A549 (cell line): ENCODE measurements at regions not wholly inside any gene's neighbourhood (a gene's known extent, or its start where the extent isn't known, plus 50 kb on each side); places are given as distances from the start of the nearest gene placed in this dataset.

Experiments
- ATAC-seq, 2 experiments: fragments of 200-7000 bp in 1 of 2; fragments of >200 bp in 1 of 2; cut with Nextera tagmentation in 1 of 2; cut with Tn5 transposase in 1 of 2; 3 replicates each; pipeline versions ENCODE4 v1.8.0 to v1.9.1; 2018 to 2020; ENCODE audit warnings: mild to moderate bottlenecking in 1 of 2, moderate library complexity in 1 of 2
- CTCF ChIA-PET: fragments of 300-600 bp; sonication (Branson Sonifier 250); formaldehyde crosslinking; extraction: SDS; loops from one replicate; lab custom pipeline; 2021; ENCODE audit warnings: antibody characterized with exemption, inconsistent platforms; lab: Yijun Ruan, JAX
- POLR2A ChIA-PET: fragments of 350-600 bp; formaldehyde crosslinking; extraction: SDS; loops from one replicate; lab custom pipeline; 2021; ENCODE audit warnings: antibody characterized with exemption, inconsistent platforms; lab: Yijun Ruan, JAX
- DNase-seq, 2 experiments: peaks; one replicate each; pipeline versions ENCODE4 v3.0.0 to v3.0.0-alpha.2; 2011 to 2016; ENCODE audit warnings: low read depth in 1 of 2, low spot score in 1 of 2
- FAIRE-seq: peaks from 2 replicates; lab custom pipeline; 2011; peaks lifted over from hg19 to GRCh38; lab: Jason Lieb, UNC
- H3K27ac ChIP-seq, 2 experiments: fragments of >200 bp; sonication (Bioruptor Twin); formaldehyde crosslinking; 3 replicates each; pipeline ENCODE4 v1.5.1; 2016 to 2017
- H3K4me1 ChIP-seq: fragments of >200 bp; sonication (Bioruptor Twin); formaldehyde crosslinking; 3 replicates; pipeline ENCODE4 v1.6.1; 2016
- H3K4me2 ChIP-seq: fragments of >200 bp; sonication (Bioruptor Twin); formaldehyde crosslinking; 3 replicates; pipeline ENCODE4 v1.6.1; 2016
- H3K4me3 ChIP-seq: fragments of >200 bp; sonication (Bioruptor Twin); formaldehyde crosslinking; 3 replicates; pipeline ENCODE4 v1.5.1; 2016
- H3K9me3 ChIP-seq: fragments of >200 bp; sonication (Bioruptor Twin); formaldehyde crosslinking; 3 replicates; pipeline ENCODE4 v1.6.1; 2016
- BHLHE40 ChIP-seq: IDR thresholded peaks from 2 replicates; pipeline ENCODE4 v1.6.1; 2012; ENCODE audit warnings: low read depth, low read length, inconsistent platforms
- CBX8 ChIP-seq: fragments of 200-600 bp; sonication (generic); IDR thresholded peaks from 2 replicates; pipeline ENCODE4 v1.6.1; 2016
- CHD2 ChIP-seq: fragments of 150-350 bp; IDR thresholded peaks from 2 replicates; pipeline ENCODE4 v1.6.1; 2014; ENCODE audit warnings: low read length; ENCODE audit not compliant: partially characterized antibody
- E2F6 ChIP-seq: IDR thresholded peaks from 2 replicates; pipeline ENCODE4 v1.6.1; 2012; ENCODE audit warnings: low read depth, borderline replicate concordance
- EP300 ChIP-seq, 2 experiments: fragments of >200 bp; sonication (Bioruptor Twin); formaldehyde crosslinking; IDR thresholded peaks; 2 replicates in 1 of 2; 3 replicates in 1 of 2; pipeline ENCODE4 v1.6.1; 2016 to 2017
- ESRRA ChIP-seq: fragments of 150-350 bp; IDR thresholded peaks from 2 replicates; pipeline ENCODE4 v1.6.1; 2014; ENCODE audit warnings: mild to moderate bottlenecking, low read length, borderline replicate concordance
- GATA3 ChIP-seq: IDR thresholded peaks from 2 replicates; pipeline ENCODE4 v1.6.1; 2012; ENCODE audit warnings: borderline replicate concordance
- HDAC2 ChIP-seq: fragments of 200-600 bp; sonication (generic); IDR thresholded peaks from 2 replicates; pipeline ENCODE4 v1.6.1; 2016
- HOXA7 ChIP-seq: fragments of 250-450 bp; sonication (Bioruptor Pico); IDR thresholded peaks from 2 replicates; pipeline ENCODE4 v1.5.0; 2020; ENCODE audit warnings: mild to moderate bottlenecking, moderate library complexity
- HOXB5 ChIP-seq: fragments of 250-450 bp; sonication (Bioruptor Pico); IDR thresholded peaks from 2 replicates; pipeline ENCODE4 v1.5.0; 2020; ENCODE audit warnings: mild to moderate bottlenecking, moderate library complexity
- MYC ChIP-seq: IDR thresholded peaks from 2 replicates; pipeline ENCODE4 v1.6.1; 2012; ENCODE audit warnings: mild to moderate bottlenecking, inconsistent platforms, low read length, improper control_type of control experiment, borderline replicate concordance
- NFE2L2 ChIP-seq: fragments of 150-350 bp; conservative IDR thresholded peaks from 2 replicates; pipeline ENCODE4 v1.6.1; 2014; ENCODE audit warnings: low read length
- NPAS2 ChIP-seq: fragments of 250-450 bp; sonication (Bioruptor Pico); IDR thresholded peaks from 2 replicates; pipeline ENCODE4 v1.8.0; 2022; ENCODE audit warnings: mild to moderate bottlenecking, moderate library complexity, borderline replicate concordance
- POLR2A ChIP-seq: IDR thresholded peaks from 2 replicates; pipeline ENCODE4 v1.6.1; 2012; ENCODE audit warnings: mild to moderate bottlenecking, low read length
- POLR2AphosphoS2 ChIP-seq: conservative IDR thresholded peaks from 2 replicates; pipeline ENCODE4 v1.6.1; 2012; ENCODE audit warnings: low read length, improper control_type of control experiment, inconsistent platforms
- RARB ChIP-seq: fragments of 250-450 bp; sonication (Bioruptor Pico); IDR thresholded peaks from 2 replicates; pipeline ENCODE4 v1.8.0; 2021; ENCODE audit warnings: mild to moderate bottlenecking, moderate library complexity
- RCOR1 ChIP-seq: fragments of 150-350 bp; IDR thresholded peaks from 2 replicates; pipeline ENCODE4 v1.6.1; 2014; ENCODE audit warnings: antibody characterized with exemption, low read length, low read depth
- RFX5 ChIP-seq: fragments of 450-650 bp; IDR thresholded peaks from 2 replicates; pipeline ENCODE4 v1.7.1; 2014; ENCODE audit warnings: antibody characterized with exemption, mild to moderate bottlenecking, moderate library complexity
- RNF2 ChIP-seq: fragments of 200-600 bp; sonication (generic); IDR thresholded peaks from 2 replicates; pipeline ENCODE4 v1.6.1; 2016; ENCODE audit warnings: low read depth, mild to moderate bottlenecking, antibody characterized with exemption, moderate library complexity, borderline replicate concordance
- SMC3 ChIP-seq: fragments of >200 bp; sonication (Bioruptor Twin); formaldehyde crosslinking; IDR thresholded peaks from 3 replicates; pipeline ENCODE4 v1.6.1; 2018; ENCODE audit warnings: inconsistent platforms
- SREBF2 ChIP-seq: fragments of 450-650 bp; IDR thresholded peaks from 2 replicates; pipeline ENCODE4 v1.6.1; 2014; ENCODE audit warnings: mild to moderate bottlenecking, moderate library complexity
- TP53 ChIP-seq: fragments of 250-450 bp; sonication (Bioruptor Pico); IDR thresholded peaks from 2 replicates; pipeline ENCODE4 v1.5.0; 2021; ENCODE audit warnings: mild to moderate bottlenecking, moderate library complexity
- ZC3H11A ChIP-seq: fragments of 450-650 bp; IDR thresholded peaks from 2 replicates; pipeline ENCODE4 v1.6.1; 2014; ENCODE audit warnings: antibody characterized with exemption, mild to moderate bottlenecking
- ZFP36 ChIP-seq: fragments of 450-650 bp; IDR thresholded peaks from 2 replicates; pipeline ENCODE4 v1.6.1; 2014; ENCODE audit warnings: borderline replicate concordance; ENCODE audit not compliant: partially characterized antibody
- ZNF302 ChIP-seq: fragments of 250-450 bp; sonication (Bioruptor Pico); IDR thresholded peaks from 2 replicates; pipeline ENCODE4 v1.9.0; 2021; ENCODE audit warnings: inconsistent platforms, mild to moderate bottlenecking, moderate library complexity
- WGBS: methylation state at CpG from one replicate; pipeline ENCODE4 v1.1.6; 2017; ENCODE audit errors: missing lambda C conversion rate; 5-methylcytosine and 5-hydroxymethylcytosine counted together
- TF ChIP-seq, protein P1 (sequence below): fragments of >200 bp; sonication (Bioruptor Twin); formaldehyde crosslinking; IDR thresholded peaks from 3 replicates; pipeline ENCODE4 v1.5.1; 2016
- TF ChIP-seq, protein P2 (sequence below): fragments of >200 bp; sonication (Bioruptor Twin); formaldehyde crosslinking; IDR thresholded peaks from 2 replicates; pipeline ENCODE4 v1.6.1; 2016
- TF ChIP-seq, protein P3 (sequence below): fragments of 150-350 bp; IDR thresholded peaks from 2 replicates; pipeline ENCODE4 v1.6.1; 2014; ENCODE audit warnings: low read depth, mild to moderate bottlenecking, low read length
- TF ChIP-seq, protein P4 (sequence below): fragments of 200-600 bp; sonication (generic); IDR thresholded peaks from 2 replicates; pipeline ENCODE4 v1.6.1; 2016; ENCODE audit warnings: antibody characterized with exemption, mild to moderate bottlenecking, moderate library complexity

- no peak overlapping the region for H3K4me2 ChIP-seq
- no peak overlapping the region for H3K27ac ChIP-seq
- POLR2A ChIA-PET = no interaction called here
- H3K4me3 ChIP-seq = no peak overlapping the region
- no peaks in the 10 kb centered on the region for H3K4me1 ChIP-seq
- no peak for ATAC-seq
- CTCF ChIA-PET = no interaction called here
- FAIRE-seq = no peak
- no peaks in the 10 kb centered on the region for H3K9me3 ChIP-seq
- no peak for DNase-seq
- 54% methylated on average over 1 of the region's 1 CpG for WGBS
- TF ChIP-seq CBX8 (no peak), RFX5 (no peak), HOXB5 (CRISPR knock-in tag) (no peak), GATA3 (no peak), RCOR1 (no peak), EP300 (IDR thresholded peaks at IDR 0.05) (no peak), POLR2A (no peak), BHLHE40 (no peak), TP53 (no peak), RNF2 (no peak), ESRRA (no peak), SREBF2 (no peak), NPAS2 (CRISPR knock-in tag) (no peak), CHD2 (no peak), ZFP36 (no peak)
- TF ChIP-seq, protein P1, sequence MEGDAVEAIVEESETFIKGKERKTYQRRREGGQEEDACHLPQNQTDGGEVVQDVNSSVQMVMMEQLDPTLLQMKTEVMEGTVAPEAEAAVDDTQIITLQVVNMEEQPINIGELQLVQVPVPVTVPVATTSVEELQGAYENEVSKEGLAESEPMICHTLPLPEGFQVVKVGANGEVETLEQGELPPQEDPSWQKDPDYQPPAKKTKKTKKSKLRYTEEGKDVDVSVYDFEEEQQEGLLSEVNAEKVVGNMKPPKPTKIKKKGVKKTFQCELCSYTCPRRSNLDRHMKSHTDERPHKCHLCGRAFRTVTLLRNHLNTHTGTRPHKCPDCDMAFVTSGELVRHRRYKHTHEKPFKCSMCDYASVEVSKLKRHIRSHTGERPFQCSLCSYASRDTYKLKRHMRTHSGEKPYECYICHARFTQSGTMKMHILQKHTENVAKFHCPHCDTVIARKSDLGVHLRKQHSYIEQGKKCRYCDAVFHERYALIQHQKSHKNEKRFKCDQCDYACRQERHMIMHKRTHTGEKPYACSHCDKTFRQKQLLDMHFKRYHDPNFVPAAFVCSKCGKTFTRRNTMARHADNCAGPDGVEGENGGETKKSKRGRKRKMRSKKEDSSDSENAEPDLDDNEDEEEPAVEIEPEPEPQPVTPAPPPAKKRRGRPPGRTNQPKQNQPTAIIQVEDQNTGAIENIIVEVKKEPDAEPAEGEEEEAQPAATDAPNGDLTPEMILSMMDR = no peak
- TF ChIP-seq, protein P2, sequence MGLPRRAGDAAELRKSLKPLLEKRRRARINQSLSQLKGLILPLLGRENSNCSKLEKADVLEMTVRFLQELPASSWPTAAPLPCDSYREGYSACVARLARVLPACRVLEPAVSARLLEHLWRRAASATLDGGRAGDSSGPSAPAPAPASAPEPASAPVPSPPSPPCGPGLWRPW = no peak
These were observed 113.8 kb downstream of the SLITRK6 start for GRCh38 chr13:85685436-85685835.

GRCh38 chr13:85675151-85675907 is 123.9 kb downstream of the SLITRK6 start:
- Histone ChIP-seq H3K9me3 (no peaks in the 10 kb centered on the region), H3K4me2 (no peak overlapping the region), H3K4me1 (no peaks in the 10 kb centered on the region), H3K4me3 (no peak overlapping the region), H3K27ac (no peak overlapping the region)
- no peak for TF ChIP-seq HOXA7
- TF ChIP-seq ZC3H11A = no peak
- TF ChIP-seq, protein P3, sequence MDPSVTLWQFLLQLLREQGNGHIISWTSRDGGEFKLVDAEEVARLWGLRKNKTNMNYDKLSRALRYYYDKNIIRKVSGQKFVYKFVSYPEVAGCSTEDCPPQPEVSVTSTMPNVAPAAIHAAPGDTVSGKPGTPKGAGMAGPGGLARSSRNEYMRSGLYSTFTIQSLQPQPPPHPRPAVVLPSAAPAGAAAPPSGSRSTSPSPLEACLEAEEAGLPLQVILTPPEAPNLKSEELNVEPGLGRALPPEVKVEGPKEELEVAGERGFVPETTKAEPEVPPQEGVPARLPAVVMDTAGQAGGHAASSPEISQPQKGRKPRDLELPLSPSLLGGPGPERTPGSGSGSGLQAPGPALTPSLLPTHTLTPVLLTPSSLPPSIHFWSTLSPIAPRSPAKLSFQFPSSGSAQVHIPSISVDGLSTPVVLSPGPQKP = no peak
- no peak for TF ChIP-seq ZNF302 (CRISPR knock-in tag)
- TF ChIP-seq, protein P1 = no peak
- no peak for TF ChIP-seq MYC
- TF ChIP-seq SREBF2 = no peak
- TF ChIP-seq SMC3 = no peak
- no peak for TF ChIP-seq HDAC2
- TF ChIP-seq E2F6 = no peak
- TF ChIP-seq, protein P4, sequence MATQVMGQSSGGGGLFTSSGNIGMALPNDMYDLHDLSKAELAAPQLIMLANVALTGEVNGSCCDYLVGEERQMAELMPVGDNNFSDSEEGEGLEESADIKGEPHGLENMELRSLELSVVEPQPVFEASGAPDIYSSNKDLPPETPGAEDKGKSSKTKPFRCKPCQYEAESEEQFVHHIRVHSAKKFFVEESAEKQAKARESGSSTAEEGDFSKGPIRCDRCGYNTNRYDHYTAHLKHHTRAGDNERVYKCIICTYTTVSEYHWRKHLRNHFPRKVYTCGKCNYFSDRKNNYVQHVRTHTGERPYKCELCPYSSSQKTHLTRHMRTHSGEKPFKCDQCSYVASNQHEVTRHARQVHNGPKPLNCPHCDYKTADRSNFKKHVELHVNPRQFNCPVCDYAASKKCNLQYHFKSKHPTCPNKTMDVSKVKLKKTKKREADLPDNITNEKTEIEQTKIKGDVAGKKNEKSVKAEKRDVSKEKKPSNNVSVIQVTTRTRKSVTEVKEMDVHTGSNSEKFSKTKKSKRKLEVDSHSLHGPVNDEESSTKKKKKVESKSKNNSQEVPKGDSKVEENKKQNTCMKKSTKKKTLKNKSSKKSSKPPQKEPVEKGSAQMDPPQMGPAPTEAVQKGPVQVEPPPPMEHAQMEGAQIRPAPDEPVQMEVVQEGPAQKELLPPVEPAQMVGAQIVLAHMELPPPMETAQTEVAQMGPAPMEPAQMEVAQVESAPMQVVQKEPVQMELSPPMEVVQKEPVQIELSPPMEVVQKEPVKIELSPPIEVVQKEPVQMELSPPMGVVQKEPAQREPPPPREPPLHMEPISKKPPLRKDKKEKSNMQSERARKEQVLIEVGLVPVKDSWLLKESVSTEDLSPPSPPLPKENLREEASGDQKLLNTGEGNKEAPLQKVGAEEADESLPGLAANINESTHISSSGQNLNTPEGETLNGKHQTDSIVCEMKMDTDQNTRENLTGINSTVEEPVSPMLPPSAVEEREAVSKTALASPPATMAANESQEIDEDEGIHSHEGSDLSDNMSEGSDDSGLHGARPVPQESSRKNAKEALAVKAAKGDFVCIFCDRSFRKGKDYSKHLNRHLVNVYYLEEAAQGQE = no peak
- TF ChIP-seq NFE2L2 = no peak
- no peak for TF ChIP-seq POLR2AphosphoS2
- no peak for TF ChIP-seq RARB (CRISPR knock-in tag)
- no peak for TF ChIP-seq ESRRA
- WGBS = 76% methylated on average over 8 of the region's 8 CpGs
- CTCF ChIA-PET = no interaction called here
- ATAC-seq = no peak
- no peak for DNase-seq
- POLR2A ChIA-PET = no interaction called here
- FAIRE-seq = no peak
